GM18502 (cell line): ENCODE measurements at regions not wholly inside any gene's neighbourhood (a gene's known extent, or its start where the extent isn't known, plus 50 kb on each side); places are given as distances from the start of the nearest gene placed in this dataset.
"Not testable (repeated sequence)": the region's sequence is repeated elsewhere in the genome, so short reads cannot be mapped to it uniquely, and the experiment has no call there.

Experiments used
- ATAC-seq: cut with Tn5 transposase; IDR thresholded peaks from one replicate; pipeline ENCODE4 v1.9.1; 2021; ENCODE audit warnings: mild to moderate bottlenecking; ENCODE audit not compliant: unreplicated experiment, poor library complexity

GRCh38 chr13:80998603-80999002 is 657.7 kb upstream of the SPRY2 start:
- ATAC-seq: not testable (repeated sequence)

- ATAC-seq: no peak
These were observed 648.8 kb upstream of the SPRY2 start for GRCh38 chr13:80989747-80990146.

GRCh38 chr13:80989241-80989640 is 648.3 kb upstream of the SPRY2 start:
- no peak for ATAC-seq

GRCh38 chr13:80988391-80989151 is 647.6 kb upstream of the SPRY2 start:
- no peak for ATAC-seq

- ATAC-seq: peak; percentile 94
These were observed 638.2 kb upstream of the SPRY2 start for GRCh38 chr13:80979035-80979641.

- ATAC-seq: no peak
These were observed 636.2 kb upstream of the SPRY2 start for GRCh38 chr13:80977168-80977567.

- no peak for ATAC-seq
These were observed 635.0 kb upstream of the SPRY2 start for GRCh38 chr13:80975903-80976302.

GRCh38 chr13:80973721-80974120 is 632.8 kb upstream of the SPRY2 start:
- ATAC-seq: no peak

GRCh38 chr13:80972857-80973478 is 632.0 kb upstream of the SPRY2 start:
- ATAC-seq: no peak

- no peak for ATAC-seq
These were observed 624.2 kb upstream of the SPRY2 start for GRCh38 chr13:80965097-80965496.

- ATAC-seq: no peak
These were observed 621.9 kb upstream of the SPRY2 start for GRCh38 chr13:80962855-80963254.

- ATAC-seq: no peak
These were observed 621.2 kb upstream of the SPRY2 start for GRCh38 chr13:80962173-80962572.

- ATAC-seq: no peak
These were observed 616.2 kb upstream of the SPRY2 start for GRCh38 chr13:80957019-80957655.

- no peak for ATAC-seq
These were observed 614.6 kb upstream of the SPRY2 start for GRCh38 chr13:80955501-80955900.

GRCh38 chr13:80952158-80952557 is 611.2 kb upstream of the SPRY2 start:
- ATAC-seq: no peak

GRCh38 chr13:80946008-80946802 is 605.3 kb upstream of the SPRY2 start:
- no peak for ATAC-seq

GRCh38 chr13:80945328-80945727 is 604.4 kb upstream of the SPRY2 start:
- ATAC-seq: no peak

GRCh38 chr13:80939581-80939980 is 598.7 kb upstream of the SPRY2 start:
- no peak for ATAC-seq

GRCh38 chr13:80931766-80932165 is 590.8 kb upstream of the SPRY2 start:
- ATAC-seq: no peak

GRCh38 chr13:80931118-80931517 is 590.2 kb upstream of the SPRY2 start:
- no peak for ATAC-seq
